H1 (cell line): ENCODE measurements at regions not wholly inside any gene's neighbourhood (a gene's known extent, or its start where the extent isn't known, plus 50 kb on each side); places are given as distances from the start of the nearest gene placed in this dataset.

Source experiments
- KDM5A ChIP-seq: fragments of 200-600 bp; IDR thresholded peaks from 2 replicates; pipeline ENCODE4 v1.7.1; 2012; ENCODE audit warnings: mild to moderate bottlenecking, low read length, inconsistent platforms, mixed read lengths
- TAF1 ChIP-seq: IDR thresholded peaks from 2 replicates; pipeline ENCODE4 v1.6.1; 2011; ENCODE audit warnings: mild to moderate bottlenecking, low read depth, low read length

- TF ChIP-seq TAF1, result no peak
- TF ChIP-seq KDM5A, result no peak
These were observed 198.7 kb downstream of the RNF144A start (continued) for GRCh38 chr2:7115906-7116305.
